Medulla oblongata (tissue), 1 donor: ENCODE measurements at regions not wholly inside any gene's neighbourhood (a gene's known extent, or its start where the extent isn't known, plus 50 kb on each side); places are given as distances from the start of the nearest gene placed in this dataset.
"Not testable (repeated sequence)": the region's sequence is repeated elsewhere in the genome, so short reads cannot be mapped to it uniquely, and the experiment has no call there.

Experiments used
- DNase-seq: peaks from one replicate; pipeline ENCODE4 v3.0.0-alpha.2; 2015; ENCODE audit errors: extremely low spot score

DNA sequence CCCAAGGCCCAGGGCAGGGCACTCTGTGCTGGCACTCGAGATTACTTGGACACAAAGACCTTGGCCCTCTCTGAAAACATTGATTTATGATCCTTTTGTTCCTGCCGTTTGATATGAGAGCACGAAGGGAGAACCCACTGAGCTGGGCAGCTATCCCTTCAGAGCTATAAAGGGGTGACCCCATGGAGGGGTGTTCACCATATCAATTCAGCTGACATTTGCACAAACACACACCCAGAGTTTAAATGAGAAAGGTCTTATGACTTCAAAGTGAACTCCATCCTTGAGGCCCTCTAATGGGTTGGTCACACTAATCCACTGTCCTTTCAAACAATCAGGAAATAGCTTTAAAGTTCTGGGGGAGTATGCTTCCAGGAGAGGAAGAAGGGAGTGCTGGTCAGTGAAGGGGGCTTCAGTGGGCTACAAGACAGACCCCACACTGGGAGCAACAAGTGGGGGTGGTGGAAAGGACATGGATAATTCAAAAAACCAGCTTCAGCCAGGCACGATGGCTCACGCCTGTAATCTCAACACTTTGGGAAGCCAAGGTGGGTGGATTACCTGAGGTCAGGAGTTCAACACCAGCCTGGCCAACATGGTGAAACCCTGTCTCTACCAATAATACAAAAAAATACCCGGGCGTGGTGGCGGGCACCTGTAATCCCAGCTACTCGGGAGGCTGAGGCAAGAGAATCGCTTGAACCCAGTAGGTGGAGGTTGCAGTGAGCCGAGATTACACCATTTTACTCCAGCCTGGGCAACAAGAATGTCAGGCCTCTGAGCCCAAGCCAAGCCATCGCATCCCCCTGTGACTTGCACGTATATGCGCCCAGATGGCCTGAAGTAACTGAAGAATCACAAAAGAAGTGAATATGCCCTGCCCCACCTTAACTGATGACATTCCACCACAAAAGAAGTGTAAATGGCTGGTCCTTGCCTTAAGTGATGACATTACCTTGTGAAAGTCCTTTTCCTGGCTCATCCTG is 97.1 kb upstream of the RAB4A start:
- DNase-seq = not testable (repeated sequence)

DNA sequence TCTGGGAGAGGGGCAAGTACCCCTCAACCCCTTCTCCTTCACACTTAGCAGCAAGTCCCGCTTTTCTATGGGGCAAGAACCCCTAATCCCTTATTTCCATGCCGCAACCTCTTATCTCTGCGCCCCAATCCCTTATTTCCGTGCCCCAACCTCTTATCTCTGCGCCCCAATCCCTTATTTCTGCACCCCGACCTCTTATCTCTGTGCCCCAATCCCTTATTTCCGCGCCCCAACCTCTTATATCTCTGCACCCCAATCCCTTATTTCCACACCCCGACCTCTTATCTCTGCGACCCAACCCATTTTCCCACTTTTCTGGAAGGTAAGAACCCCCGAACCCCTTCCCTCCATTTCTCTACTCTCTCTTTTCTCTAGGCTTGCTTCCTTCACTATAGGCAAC is 95.6 kb upstream of the RAB4A start:
- not testable (repeated sequence) for DNase-seq

DNA sequence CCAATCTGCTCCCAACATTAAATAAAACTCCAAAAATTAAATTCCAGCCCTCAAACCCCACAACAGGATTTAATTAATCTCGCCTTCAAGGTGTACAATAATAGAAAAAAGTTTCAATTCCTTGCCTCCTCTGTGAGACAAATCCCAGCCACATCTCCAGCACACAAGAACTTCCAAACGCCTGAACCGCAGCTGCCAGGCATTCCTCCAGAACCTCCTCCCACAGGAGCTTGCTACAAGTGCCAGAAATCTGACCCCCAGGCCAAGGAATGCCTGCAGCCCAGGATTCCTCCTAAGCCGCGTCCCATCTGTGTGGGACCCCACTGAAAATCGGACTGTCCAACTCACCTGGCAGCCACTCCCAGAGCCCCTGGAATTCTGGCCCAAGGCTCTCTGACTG is 94.5 kb upstream of the RAB4A start:
- DNase-seq = not testable (repeated sequence)

DNA sequence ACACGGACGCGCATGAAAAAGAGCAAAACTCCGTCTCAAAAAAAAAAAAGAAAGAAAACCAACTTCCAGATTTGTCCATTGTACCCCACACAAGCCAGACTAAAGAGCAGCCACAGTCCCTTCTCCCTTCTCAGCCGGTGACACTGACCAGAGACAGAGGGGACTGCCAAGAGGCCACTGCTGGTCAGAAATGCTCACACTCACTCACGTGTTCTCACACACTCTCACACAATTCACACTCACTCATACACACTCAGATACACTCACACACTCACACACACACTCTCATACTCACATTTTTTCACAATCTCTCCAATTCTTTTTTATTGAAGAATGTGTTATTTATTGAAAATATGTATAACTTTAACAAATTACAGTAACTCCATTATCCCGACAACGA is 90.8 kb upstream of the RAB4A start:
- DNase-seq = no peak

DNA sequence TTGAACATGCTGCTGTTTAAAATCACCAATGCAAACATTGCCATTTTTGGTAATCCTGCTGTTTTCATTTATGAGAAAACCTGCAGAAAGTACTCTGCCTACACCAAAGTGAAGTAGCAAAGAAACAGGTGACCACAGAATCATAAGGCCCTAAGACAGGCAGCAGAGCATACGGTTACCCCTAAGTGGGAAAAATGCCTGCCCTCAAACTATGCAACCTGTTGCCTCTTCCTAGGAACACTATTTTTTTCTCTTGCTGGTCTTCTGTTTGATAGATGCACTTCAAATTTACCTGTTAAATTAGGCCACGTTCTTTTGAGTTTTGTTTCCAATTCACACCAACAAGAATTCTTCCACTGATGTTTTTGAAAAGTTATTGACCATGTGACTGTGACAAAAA is 89.5 kb upstream of the RAB4A start:
- no peak for DNase-seq

DNA sequence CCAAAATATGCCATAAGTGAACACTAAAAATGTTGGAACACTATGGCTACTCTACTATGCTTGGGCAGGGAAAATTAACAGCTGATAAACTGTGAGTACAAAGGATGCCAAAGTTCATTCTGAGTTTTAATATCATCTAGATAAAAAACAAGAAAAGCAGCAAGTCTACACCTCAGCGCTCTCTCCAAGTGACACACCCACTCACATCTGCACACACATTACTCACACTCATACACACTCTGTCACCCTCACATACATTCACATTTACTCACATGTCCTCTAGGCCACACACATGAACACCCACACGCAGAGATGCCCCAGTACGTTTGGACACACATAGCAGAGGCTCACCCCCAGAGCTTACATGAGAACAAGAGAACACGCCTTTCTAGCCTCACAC is 87.3 kb upstream of the RAB4A start:
- no peak for DNase-seq

DNA sequence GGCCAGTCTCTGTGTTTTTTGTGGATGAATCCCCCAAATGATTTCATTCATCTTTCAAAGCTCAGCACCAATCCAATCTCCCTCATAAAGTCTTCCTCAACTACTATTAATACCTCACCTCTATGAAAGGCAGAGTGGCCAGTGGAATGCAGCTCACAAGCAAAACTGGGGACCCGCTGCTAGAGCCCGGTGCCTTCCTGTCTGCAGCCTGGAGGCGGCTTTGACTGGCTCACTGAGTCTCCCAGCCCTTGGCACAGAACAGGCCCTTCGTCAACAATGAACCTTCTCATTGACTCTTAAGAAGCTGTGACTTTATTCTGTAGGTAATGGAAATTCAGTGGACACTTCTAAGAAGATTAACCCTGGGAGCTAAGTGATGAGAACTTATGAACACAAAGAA is 86.8 kb upstream of the RAB4A start:
- DNase-seq = peak; percentile 35

DNA sequence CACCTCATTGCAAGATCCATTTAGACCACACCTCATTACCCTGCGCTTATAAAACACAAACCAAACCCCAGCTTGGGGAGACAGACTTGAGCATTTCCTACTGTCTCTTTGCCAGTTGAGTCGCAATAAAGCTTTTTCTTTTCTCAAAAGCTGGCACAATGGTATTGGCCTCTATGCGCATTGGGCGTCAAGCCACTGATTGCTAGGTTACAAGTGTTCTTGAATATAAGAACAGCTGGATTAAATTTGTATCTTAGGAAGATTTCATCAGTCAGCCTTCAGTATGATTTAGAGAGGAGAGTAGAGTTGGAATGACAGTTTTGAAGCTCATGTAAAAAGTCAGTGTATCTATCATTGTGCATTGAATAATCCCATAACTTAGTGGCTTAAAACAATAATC is 84.9 kb upstream of the RAB4A start:
- DNase-seq = peak; percentile 16

DNA sequence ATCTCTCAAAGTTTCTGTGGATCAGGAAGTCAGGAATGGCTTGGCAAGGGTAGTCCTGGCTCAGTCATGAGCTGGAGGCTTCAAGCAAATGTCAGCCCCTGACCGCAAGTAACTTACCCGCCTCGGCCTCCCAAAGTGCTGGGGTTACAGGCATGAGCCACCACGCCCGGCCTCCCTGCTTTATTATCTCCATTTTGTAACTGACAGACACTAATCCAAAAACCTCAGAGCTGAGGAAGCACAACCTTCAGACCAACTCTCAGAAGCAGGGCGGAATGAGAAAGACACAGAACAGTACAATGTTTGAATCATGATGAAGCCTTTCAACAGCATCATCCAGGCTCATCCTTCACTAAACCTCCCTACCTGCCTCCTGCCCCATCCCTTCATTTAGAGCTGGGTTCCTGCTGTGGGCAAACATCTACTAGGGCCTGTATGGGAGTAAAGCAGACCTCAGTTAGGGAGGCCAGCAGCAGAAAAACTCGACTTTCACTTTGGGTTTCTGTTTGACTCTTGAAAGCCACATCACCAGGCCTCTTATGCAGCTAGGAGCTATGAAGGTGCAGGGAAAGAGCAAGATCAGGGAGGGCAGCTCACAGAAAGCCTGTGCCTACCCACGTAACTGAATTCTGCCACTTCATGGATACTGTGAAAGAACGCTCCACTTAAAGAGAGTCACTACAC is 84.4 kb upstream of the RAB4A start:
- no peak for DNase-seq

DNA sequence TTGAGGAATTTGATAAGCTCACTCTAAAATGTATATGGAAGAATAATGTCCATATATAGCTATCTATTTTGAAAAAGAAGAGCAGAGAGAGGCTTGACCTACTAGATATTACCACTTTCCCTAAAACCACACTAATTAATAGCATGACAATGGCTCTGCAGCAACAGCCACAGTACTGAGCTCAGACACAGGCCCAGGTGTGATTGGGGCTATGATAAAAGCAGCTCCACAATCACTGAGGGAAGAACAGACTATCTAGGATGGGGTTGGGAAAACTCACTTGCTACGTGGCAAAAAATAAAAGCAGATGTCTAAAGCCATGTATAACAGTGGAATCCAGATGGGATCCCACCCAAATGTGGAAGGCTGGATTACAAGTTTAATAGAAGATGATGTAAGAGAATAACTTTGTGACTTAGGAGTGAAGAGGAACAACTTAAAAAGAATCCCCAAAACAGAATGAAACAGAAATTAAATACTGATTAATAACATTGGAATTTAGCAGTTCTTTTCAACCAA is 80.8 kb upstream of the RAB4A start:
- no peak for DNase-seq

DNA sequence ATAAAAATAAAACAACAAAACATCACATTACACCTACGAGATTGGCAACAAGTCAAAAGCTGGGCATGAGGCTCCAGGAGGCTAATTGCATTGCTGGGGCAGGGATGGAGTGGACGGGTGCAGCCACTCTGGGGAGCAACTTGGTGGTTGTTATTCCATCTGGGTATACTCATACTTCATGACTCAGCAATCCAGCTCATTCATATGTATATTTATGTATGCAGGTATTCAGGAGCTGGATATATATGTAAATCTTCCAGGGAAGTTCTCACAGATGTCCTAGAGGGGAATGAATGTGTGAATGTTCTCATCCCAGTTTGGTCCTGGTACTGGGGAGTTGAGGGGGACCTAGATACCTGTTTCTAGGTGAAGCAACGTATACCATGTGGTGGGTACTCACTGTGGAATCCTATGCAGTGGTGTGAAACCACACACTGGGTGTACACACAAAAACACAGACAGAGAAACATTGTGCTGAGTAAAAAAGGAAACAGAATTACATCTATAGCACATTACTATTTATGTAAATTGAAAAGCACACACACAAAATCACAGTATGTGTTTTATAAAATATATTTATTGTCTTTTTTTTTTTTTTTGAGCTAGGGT is 79.7 kb upstream of the RAB4A start:
- no peak for DNase-seq

DNA sequence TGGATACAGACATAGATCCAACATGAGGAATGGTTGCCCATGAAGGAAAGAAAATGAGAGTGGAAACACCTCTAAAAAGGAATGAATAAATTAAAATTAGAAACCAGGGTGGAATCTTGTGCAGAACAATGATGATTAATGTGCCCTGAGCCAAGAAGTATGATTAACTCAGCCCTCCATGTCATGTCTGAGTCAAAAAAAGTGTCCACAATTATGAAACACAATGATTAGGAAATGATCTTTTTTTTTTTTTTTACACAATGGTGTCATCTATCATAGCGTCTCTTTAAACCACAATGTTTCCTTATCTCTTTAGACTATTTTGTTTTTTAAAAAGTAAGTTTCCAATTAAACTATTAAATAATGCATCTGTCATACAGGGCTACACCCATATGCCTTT is 78.9 kb upstream of the RAB4A start:
- no peak for DNase-seq

DNA sequence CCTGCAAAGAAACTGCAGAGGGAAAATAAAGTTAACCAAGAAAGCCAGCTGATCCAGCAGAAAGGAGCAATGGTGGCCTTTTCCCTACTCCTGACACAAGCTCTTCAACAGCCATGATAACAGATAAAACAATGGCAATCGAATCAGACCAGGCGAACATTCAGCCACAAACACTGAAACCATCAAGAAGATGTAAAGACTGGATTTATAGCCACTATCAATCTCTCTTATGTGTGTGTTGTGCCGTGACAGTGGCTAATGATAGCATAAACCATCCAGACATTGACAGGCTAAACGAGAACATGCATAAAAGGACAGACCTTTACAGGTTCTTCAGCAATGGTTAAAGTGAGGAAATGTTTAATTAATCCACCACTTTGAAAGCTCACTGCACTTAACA is 78.1 kb upstream of the RAB4A start:
- DNase-seq = no peak

DNA sequence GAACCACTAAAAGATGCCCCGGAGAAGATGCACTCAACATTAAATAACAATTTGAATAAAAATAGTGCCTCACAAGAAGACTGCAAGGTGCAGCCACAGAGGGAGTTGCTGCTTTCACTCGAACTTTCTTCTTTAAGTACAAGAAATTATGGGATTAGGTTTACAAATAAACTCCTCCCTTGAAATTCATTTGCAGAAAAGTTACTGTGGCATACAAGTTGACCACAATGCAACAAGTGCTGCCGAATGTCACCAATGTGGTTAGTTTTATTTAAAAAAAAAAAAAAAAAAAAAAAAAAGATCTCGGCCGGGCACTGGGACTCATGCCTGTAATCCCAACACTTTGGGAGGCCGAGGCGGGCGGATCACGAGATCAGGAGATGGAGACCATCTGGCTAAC is 76.8 kb upstream of the RAB4A start:
- no peak for DNase-seq

DNA sequence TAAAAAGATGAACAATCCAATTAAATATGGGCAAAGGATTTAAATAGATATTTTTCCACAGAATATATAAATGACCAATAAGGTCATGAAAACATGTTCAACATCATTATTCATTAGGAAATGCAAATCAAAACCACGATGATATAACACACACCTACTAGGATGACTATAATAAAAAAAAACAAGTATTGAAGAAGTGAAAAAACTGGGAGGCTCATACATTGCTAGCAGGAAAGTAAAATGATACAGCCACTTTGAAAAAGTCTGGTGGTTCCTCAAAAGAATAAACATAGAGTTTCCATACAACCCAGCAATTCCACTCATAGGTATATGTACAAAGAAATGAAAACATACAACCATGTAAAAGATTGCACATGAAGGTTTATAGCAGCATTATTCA is 75.7 kb upstream of the RAB4A start:
- no peak for DNase-seq

DNA sequence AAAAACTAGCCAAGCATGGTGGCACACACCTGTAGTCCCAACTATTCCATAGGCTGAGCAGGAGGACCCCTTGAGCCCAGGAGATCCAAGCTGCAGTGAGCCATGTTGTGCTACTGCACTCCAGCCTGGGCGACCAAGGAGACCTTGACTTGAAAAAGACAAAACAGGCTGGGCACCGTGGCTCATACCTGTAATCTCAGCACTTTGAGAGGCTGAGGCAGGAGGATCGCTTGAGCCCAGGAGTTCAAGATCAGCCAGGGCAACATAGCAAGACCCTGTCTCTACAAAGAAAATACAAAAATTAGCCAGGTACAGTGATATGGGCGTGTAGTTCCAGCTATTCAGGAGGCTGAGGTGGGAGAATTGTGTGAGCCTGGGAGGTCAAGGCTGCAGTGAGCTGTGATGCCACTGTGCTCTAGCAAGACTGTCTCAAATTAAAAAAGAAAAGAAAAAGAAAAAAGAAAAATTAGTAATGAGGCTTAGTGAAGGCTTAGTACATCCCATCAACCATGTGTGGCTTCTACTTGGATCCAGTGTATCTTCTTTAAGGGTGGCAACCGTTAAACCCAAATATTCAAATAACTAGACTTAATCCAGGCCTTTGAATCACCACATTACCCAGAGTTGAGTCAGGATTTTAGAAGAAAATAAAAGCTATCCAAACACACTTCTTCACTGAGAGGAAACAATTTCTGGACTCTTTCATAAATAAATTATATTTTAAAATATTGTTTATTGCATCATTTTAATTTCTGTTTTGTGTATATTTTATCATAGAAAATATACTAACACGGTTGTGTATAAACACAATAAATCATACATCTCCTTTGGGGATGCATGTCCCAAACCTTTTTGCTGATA is 74.3 kb upstream of the RAB4A start:
- no peak for DNase-seq

DNA sequence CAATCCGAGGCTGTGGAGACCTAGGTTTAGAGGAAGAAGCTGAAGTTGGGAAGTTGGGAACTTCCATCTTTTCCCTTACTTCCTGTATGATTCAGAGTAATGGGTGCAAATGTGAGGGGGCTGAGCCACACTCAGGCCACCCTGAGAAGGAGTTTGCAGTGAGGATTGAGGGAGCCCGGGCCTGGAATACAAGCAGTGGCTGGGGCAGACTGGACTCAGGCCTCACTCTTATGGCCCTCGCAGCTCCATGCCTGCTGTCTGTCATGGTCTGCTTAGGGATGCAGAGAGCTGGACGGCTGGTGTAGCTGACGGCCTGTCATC is 73.7 kb upstream of the RAB4A start:
- DNase-seq = no peak

DNA sequence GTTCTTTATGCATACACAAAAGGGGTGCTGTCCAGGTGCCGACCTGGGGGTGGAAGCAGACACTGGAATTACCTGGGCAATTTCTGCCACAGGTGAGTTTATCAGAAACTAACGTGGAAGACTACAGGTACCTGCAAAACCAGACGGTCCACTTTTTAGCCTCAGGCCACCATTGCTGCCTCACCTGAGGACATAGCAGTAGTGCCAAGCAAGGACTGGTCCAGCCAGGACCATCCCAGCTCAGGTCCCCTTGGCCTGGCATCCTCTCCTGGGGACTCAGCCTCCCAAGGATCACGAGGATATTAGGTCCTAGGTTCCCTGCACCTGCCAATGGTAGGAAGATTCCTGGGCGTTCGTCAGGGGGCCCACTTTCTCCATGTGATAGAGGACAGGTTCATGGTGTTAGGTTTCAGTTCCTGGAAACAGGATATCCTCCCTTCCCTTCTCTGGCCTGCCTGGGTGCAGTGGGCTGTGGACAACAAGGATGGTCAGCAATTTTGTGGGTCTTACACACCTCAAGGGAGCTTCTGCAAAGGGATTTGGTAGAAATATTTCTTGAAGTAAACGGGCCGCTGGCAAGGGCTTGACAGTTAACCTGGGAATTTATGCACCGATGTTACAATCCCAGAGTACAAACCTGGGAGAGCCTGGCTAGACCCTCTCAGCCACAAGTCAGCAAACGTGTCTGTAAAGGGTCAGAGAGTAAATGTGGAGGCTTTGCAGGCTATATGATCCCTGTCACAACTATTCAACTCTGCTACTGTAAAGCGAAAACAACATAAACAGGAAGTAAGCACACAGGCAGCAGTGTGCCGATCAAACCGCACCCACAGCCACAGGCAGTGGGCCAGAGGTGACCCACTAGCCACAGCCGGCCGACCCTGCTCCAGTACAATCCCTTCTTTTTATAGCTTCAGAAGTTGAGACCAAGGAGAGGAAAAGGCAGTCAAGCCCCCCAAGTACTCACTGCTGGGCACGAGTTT is 71.4 kb upstream of the RAB4A start:
- DNase-seq = no peak

DNA sequence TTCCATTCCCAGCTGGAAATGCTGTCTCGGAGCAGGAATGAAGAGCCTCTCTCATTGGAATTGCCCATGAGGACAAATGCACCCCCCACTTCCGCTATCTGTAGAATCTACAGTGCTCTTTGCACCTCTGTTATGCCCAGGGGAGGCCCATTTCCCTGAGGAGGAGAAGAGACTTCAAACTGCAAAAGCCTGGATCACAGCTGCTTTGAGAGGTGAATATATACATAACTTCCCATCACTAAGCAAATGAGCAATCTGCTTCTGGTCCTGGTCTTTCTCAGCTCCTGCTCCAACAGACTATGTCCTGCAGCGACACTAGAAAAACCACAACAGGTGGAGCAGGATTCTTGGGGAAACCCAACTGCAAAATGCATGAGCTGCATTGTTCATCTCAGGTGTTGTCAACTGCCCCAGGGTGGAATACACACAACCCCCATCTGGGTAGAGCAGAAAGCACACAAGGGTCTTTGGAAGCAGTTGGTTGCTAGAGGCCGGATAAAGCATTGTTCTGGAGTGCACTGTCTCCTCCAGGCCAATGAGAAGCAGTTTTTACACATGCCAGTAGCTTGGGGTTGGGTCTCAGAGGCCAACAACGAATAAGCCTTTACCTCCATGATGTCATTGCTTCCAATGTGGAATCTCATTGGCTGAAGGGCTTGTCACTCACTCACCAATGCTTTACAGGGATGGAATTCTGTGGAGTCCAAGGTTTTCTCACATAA is 67.7 kb upstream of the RAB4A start:
- peak; percentile 46 for DNase-seq
